Hepatocyte (in vitro differentiated cells): ENCODE measurements at regions not wholly inside any gene's neighbourhood (a gene's known extent, or its start where the extent isn't known, plus 50 kb on each side); places are given as distances from the start of the nearest gene placed in this dataset.
A peak's percentile ranks its signal among the peaks of the same experiment; 100 is the strongest.
"Not testable (repeated sequence)": the region's sequence is repeated elsewhere in the genome, so short reads cannot be mapped to it uniquely, and the experiment has no call there.

Source experiments
- DNase-seq: peaks from one replicate; pipeline ENCODE4 v3.0.0-alpha.2; 2016; ENCODE audit warnings: low spot score
- H2AFZ ChIP-seq: fragments of 200-600 bp; sonication (generic); 2 replicates; pipeline ENCODE4 v1.6.0; 2016; ENCODE audit warnings: antibody characterized with exemption, mild to moderate bottlenecking
- H3K27ac ChIP-seq: fragments of 200-600 bp; sonication (generic); 2 replicates; pipeline ENCODE4 v1.5.1; 2016; ENCODE audit warnings: mild to moderate bottlenecking
- H3K27me3 ChIP-seq: fragments of 200-600 bp; sonication (generic); 2 replicates; pipeline ENCODE4 v1.6.1; 2016
- H3K36me3 ChIP-seq: fragments of 200-600 bp; sonication (generic); replicated peaks from 2 replicates; pipeline ENCODE4 v1.5.1; 2016; ENCODE audit warnings: low read depth; ENCODE audit not compliant: insufficient read depth
- H3K4me1 ChIP-seq: fragments of 200-600 bp; sonication (generic); 2 replicates; pipeline ENCODE4 v1.5.1; 2016; ENCODE audit warnings: mild to moderate bottlenecking, moderate library complexity; ENCODE audit not compliant: insufficient read depth
- H3K4me2 ChIP-seq: fragments of 200-600 bp; sonication (generic); 2 replicates; pipeline ENCODE4 v1.6.0; 2016
- H3K4me3 ChIP-seq: fragments of 200-600 bp; sonication (generic); 2 replicates; pipeline ENCODE4 v1.5.1; 2016; ENCODE audit warnings: mild to moderate bottlenecking
- H3K79me2 ChIP-seq: fragments of 200-600 bp; sonication (generic); 2 replicates; pipeline ENCODE4 v1.6.0; 2017; ENCODE audit warnings: mild to moderate bottlenecking
- H3K9me2 ChIP-seq: fragments of 200-600 bp; sonication (generic); replicated peaks from 2 replicates; pipeline ENCODE4 v1.6.0; 2017; ENCODE audit warnings: mild to moderate bottlenecking; ENCODE audit not compliant: insufficient read depth
- H3K9me3 ChIP-seq: fragments of 200-600 bp; sonication (generic); 2 replicates; pipeline ENCODE4 v1.5.1; 2016; ENCODE audit warnings: low read depth, mild to moderate bottlenecking
- H4K20me1 ChIP-seq: fragments of 200-600 bp; sonication (generic); 2 replicates; pipeline ENCODE4 v1.6.0; 2016; ENCODE audit warnings: mild to moderate bottlenecking; ENCODE audit not compliant: insufficient read depth, poor library complexity, severe bottlenecking
- EZH2 ChIP-seq: fragments of 200-600 bp; sonication (generic); IDR thresholded peaks from 2 replicates; pipeline ENCODE4 v1.6.1; 2016; ENCODE audit warnings: antibody characterized with exemption, mild to moderate bottlenecking, borderline replicate concordance
- EZH2phosphoT487 ChIP-seq: fragments of 200-600 bp; sonication (generic); IDR thresholded peaks from one replicate; pipeline ENCODE4 v1.6.1; 2018; ENCODE audit warnings: antibody characterized with exemption, mild to moderate bottlenecking, low read depth, moderate library complexity; ENCODE audit not compliant: unreplicated experiment, severe bottlenecking
- WGBS: methylation state at CpG from one replicate; pipeline ENCODE4 v1.1.6; 2016; ENCODE audit warnings: low lambda C conversion rate; ENCODE audit errors: missing lambda C conversion rate; 5-methylcytosine and 5-hydroxymethylcytosine counted together
- TF ChIP-seq, protein P1 (sequence below): fragments of 200-600 bp; sonication (generic); IDR thresholded peaks from 2 replicates; pipeline ENCODE4 v1.5.1; 2016; ENCODE audit warnings: antibody characterized with exemption, mild to moderate bottlenecking; ENCODE audit not compliant: poor library complexity

DNA sequence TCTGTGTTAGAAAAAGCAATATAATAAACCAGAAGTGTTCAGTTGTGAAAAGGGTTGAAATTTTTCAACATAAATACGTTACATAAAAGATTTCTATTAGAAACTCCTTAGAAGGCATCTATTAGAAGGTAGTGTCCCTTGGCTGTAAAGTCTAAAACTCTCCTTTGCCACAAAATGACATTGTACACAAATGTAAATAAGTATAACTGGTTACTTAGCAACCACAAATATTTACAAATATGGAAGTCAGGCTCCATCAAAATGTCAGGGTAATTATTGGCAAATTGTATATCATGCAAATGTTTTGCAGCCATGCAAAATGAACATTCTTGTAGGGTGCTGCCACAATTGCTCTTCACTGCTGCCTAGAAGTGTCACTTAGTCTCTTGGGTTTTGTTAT is 419.1 kb upstream of the CDIN1 start:
- Histone ChIP-seq H3K27ac (no peak overlapping the region), H2AFZ (no peak overlapping the region), H3K4me3 (no peak overlapping the region), H3K4me2 (no peak overlapping the region), H3K4me1 (no peaks in the 10 kb centered on the region), H4K20me1 (no peaks in the 10 kb centered on the region), H3K27me3 (no peaks in the 10 kb centered on the region), H3K36me3 (no peaks in the 10 kb centered on the region), H3K79me2 (no peaks in the 10 kb centered on the region), H3K9me2 (no peaks in the 10 kb centered on the region), H3K9me3 (no peaks in the 10 kb centered on the region)
- 91% methylated on average over 1 of the region's 1 CpG for WGBS
- TF ChIP-seq, protein P1, sequence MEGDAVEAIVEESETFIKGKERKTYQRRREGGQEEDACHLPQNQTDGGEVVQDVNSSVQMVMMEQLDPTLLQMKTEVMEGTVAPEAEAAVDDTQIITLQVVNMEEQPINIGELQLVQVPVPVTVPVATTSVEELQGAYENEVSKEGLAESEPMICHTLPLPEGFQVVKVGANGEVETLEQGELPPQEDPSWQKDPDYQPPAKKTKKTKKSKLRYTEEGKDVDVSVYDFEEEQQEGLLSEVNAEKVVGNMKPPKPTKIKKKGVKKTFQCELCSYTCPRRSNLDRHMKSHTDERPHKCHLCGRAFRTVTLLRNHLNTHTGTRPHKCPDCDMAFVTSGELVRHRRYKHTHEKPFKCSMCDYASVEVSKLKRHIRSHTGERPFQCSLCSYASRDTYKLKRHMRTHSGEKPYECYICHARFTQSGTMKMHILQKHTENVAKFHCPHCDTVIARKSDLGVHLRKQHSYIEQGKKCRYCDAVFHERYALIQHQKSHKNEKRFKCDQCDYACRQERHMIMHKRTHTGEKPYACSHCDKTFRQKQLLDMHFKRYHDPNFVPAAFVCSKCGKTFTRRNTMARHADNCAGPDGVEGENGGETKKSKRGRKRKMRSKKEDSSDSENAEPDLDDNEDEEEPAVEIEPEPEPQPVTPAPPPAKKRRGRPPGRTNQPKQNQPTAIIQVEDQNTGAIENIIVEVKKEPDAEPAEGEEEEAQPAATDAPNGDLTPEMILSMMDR, result no peak
- TF ChIP-seq EZH2phosphoT487 (no peak), EZH2 (no peak)
- no peak for DNase-seq

DNA sequence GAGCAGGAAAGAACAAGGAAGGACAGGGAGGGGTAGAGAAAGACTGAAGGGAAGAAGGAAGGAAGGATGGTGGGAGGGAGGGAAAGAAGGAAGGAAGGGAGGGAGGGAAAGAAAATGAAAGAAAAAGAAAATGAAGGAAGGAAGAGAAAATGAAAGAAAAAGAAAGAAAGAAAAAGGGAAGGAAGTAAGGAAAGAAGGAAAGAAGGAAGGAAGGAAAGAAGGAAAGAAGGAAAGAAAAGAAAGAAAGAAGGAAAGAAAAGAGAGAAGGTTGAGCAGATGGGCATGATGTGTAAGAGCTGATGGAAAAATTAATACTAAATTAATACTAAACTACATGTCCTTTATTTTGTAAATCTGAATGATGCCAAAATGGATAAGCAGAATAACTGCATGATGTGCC is 418.3 kb upstream of the CDIN1 start:
- H3K4me3 ChIP-seq, result no peak overlapping the region
- DNase-seq, result no peak
- H3K9me2 ChIP-seq, result no peaks in the 10 kb centered on the region
- H3K9me3 ChIP-seq, result no peaks in the 10 kb centered on the region
- H3K27ac ChIP-seq, result no peak overlapping the region
- no peak overlapping the region for H3K4me2 ChIP-seq
- no peaks in the 10 kb centered on the region for H3K36me3 ChIP-seq
- H4K20me1 ChIP-seq, result no peaks in the 10 kb centered on the region
- no peak overlapping the region for H2AFZ ChIP-seq
- H3K4me1 ChIP-seq, result no peaks in the 10 kb centered on the region
- H3K27me3 ChIP-seq, result no peaks in the 10 kb centered on the region
- H3K79me2 ChIP-seq, result no peaks in the 10 kb centered on the region
- TF ChIP-seq EZH2, result no peak
- no peak for TF ChIP-seq EZH2phosphoT487
- TF ChIP-seq, protein P1, result no peak

DNA sequence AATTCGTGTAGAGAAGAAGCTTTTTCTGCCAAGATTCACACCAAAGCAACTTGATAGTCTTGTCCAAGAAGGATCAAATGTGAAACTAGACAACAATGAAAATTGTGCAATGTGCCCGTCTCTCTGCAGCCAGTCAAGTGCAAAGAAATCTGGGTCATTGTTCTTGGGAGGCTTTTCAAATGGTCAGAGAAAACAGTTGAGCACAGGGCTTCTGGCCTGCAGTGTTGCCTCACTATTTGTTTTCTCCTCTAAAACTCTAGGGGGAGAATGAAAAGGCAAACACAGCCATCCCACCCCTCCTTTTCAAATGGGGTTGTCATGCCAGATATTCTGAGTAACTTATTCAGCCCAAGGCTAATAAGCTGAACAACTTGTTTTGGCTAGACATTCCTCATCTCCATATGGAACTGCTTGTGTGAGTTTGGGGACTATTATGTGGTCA is 417.6 kb upstream of the CDIN1 start:
- Histone ChIP-seq H2AFZ (no peak overlapping the region), H3K4me2 (no peak overlapping the region), H4K20me1 (no peaks in the 10 kb centered on the region), H3K4me3 (no peak overlapping the region), H3K4me1 (no peaks in the 10 kb centered on the region), H3K9me3 (no peaks in the 10 kb centered on the region), H3K36me3 (no peaks in the 10 kb centered on the region), H3K27me3 (no peaks in the 10 kb centered on the region), H3K27ac (no peak overlapping the region), H3K9me2 (no peaks in the 10 kb centered on the region), H3K79me2 (no peaks in the 10 kb centered on the region)
- peak; percentile 11 for DNase-seq
- TF ChIP-seq, protein P1, result no peak
- no peak for TF ChIP-seq EZH2phosphoT487
- TF ChIP-seq EZH2, result no peak
- 52% methylated on average over 2 of the region's 2 CpGs for WGBS

DNA sequence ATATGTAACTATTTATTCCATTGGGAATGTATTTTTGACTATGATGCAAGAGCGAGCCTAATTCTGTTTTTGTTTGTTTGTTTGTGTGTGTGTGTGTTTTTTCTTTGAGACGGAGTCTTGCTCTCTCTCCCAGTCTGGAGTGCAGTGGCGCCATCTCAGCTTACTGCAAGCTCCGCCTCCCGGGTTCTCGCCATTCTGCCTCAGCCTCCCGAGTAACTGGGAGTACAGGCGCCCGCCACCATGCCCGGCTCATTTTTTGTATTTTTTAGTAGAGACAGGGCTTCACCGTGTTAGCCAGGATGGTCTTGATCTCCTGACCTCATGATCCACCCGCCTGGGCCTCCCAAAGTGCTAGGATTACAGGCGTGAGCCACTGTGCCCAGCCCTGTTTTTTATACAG is 415.4 kb upstream of the CDIN1 start:
- 98% methylated on average over 13 of the region's 13 CpGs for WGBS
- not testable (repeated sequence) for H4K20me1 ChIP-seq, H3K9me2 ChIP-seq

More for the DNA sequence above, 415.4 kb upstream of the CDIN1 start:
- not testable (repeated sequence) for H3K4me3 ChIP-seq, H3K4me1 ChIP-seq, H2AFZ ChIP-seq, H3K27me3 ChIP-seq, H3K9me3 ChIP-seq, H3K4me2 ChIP-seq, H3K27ac ChIP-seq, H3K79me2 ChIP-seq, H3K36me3 ChIP-seq, DNase-seq
